ENCODE measurements at regions not wholly inside any gene's neighbourhood (a gene's known extent, or its start where the extent isn't known, plus 50 kb on each side); places are given as distances from the start of the nearest gene placed in this dataset.
A peak's percentile ranks its signal among the peaks of the same experiment; 100 is the strongest.

GRCh38 chr20:19911810-19912382 is 105.3 kb upstream of the NAA20 start (continued):
- TF ChIP-seq TOX (CRISPR knock-in tag; IDR thresholded peaks at IDR 0.05; ENCODE audit: borderline replicate concordance) = no peak
- no peak for TF ChIP-seq ZNF70 (CRISPR knock-in tag; IDR thresholded peaks at IDR 0.05)

DNA sequence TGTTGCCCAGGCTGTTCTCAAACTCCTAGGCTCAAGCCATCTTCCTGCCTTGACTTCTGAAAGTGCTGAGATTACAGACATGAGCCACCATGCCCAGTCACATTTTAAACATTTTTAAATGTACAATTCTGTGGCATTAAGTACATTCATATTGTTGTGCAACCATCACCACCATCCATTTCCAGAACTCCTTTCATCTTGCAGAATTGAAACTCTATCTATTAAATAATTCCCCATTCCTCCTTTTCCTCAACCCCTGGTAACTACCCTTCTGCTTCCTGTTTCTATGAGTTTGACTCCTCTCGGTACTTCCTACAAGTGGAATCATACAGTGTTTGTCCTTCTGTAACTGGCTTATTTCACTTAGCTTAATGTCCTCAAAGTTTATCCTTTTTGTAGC is 103.8 kb upstream of the NAA20 start:
- TF ChIP-seq ESRRG (CRISPR knock-in tag; IDR thresholded peaks at IDR 0.05) = no peak
- TF ChIP-seq, protein P1, sequence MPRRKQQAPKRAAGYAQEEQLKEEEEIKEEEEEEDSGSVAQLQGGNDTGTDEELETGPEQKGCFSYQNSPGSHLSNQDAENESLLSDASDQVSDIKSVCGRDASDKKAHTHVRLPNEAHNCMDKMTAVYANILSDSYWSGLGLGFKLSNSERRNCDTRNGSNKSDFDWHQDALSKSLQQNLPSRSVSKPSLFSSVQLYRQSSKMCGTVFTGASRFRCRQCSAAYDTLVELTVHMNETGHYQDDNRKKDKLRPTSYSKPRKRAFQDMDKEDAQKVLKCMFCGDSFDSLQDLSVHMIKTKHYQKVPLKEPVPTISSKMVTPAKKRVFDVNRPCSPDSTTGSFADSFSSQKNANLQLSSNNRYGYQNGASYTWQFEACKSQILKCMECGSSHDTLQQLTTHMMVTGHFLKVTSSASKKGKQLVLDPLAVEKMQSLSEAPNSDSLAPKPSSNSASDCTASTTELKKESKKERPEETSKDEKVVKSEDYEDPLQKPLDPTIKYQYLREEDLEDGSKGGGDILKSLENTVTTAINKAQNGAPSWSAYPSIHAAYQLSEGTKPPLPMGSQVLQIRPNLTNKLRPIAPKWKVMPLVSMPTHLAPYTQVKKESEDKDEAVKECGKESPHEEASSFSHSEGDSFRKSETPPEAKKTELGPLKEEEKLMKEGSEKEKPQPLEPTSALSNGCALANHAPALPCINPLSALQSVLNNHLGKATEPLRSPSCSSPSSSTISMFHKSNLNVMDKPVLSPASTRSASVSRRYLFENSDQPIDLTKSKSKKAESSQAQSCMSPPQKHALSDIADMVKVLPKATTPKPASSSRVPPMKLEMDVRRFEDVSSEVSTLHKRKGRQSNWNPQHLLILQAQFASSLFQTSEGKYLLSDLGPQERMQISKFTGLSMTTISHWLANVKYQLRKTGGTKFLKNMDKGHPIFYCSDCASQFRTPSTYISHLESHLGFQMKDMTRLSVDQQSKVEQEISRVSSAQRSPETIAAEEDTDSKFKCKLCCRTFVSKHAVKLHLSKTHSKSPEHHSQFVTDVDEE (CRISPR knock-in tag; IDR thresholded peaks at IDR 0.05) = no peak
- ATAC-seq = no peak

- TF ChIP-seq ZC3H10 (CRISPR knock-in tag; IDR thresholded peaks at IDR 0.05) (no peak), POU6F1 (CRISPR knock-in tag; IDR thresholded peaks at IDR 0.05; ENCODE audit: borderline replicate concordance, low read depth) (no peak), ZNF70 (CRISPR knock-in tag; IDR thresholded peaks at IDR 0.05) (no peak), PPARA (CRISPR knock-in tag; IDR thresholded peaks at IDR 0.05; ENCODE audit: borderline replicate concordance) (no peak)
- ATAC-seq = peak; percentile 34; the same call in 1 of the 3 replicates
These were observed 103.1 kb upstream of the NAA20 start for GRCh38 chr20:19913927-19914614.

DNA sequence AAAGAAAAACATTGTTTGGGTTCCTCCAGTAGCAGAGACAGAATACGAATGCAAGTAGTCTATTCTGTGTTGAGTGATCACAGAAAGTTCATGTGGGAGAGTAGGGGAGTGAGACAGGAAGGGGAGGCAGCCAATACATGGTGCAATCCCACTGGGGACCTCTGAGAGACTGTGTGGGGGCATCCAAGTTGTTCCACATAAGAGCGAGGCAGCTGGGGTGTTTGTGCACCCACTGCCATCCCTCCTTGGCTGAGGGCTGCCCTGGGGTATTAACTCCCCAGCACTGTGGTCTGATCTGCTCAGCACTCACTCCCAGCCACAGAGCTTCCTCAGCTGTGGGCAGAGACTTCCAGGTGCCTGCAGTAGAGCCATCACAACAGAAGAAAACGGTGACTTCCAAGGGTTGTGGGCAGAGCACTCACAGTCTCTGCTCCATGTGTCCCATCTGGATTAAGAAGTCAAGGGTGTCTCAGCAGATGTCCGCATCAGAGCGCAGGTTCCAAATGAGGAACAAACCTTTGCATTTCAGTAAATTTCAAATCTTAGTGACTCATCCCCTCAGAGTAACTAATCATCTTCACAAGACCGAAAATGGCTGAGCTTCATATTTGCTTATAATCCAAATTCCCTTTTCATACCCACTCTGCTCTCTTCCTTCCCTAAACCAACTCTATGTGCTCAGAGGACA is 101.9 kb upstream of the NAA20 start:
- no peak for ATAC-seq

More for the DNA sequence above, 101.9 kb upstream of the NAA20 start:
- TF ChIP-seq RARB (CRISPR knock-in tag; IDR thresholded peaks at IDR 0.05) = no peak
- TF ChIP-seq CSRNP3 (CRISPR knock-in tag; IDR thresholded peaks at IDR 0.05) = no peak
- TF ChIP-seq POU6F1 (CRISPR knock-in tag; IDR thresholded peaks at IDR 0.05; ENCODE audit: borderline replicate concordance, low read depth) = no peak
- TF ChIP-seq ISL1 (CRISPR knock-in tag; IDR thresholded peaks at IDR 0.05) = no peak
- no peak for TF ChIP-seq BACH2 (CRISPR knock-in tag; IDR thresholded peaks at IDR 0.05; ENCODE audit: borderline replicate concordance)
- no peak for TF ChIP-seq ZC3H10 (CRISPR knock-in tag; IDR thresholded peaks at IDR 0.05)
